OCI-LY7 (cell line): ENCODE measurements at regions not wholly inside any gene's neighbourhood (a gene's known extent, or its start where the extent isn't known, plus 50 kb on each side); places are given as distances from the start of the nearest gene placed in this dataset.

ENCODE experiments used
- BruUV-seq: library from RNA; stranded (reverse); fragments of 400-500 nt; replicated peaks from 2 replicates; lab custom pipeline; 2021; lab: Mats Ljungman, UMichigan
- CTCF ChIA-PET: fragments of 300-600 bp; sonication (Branson Sonifier 250); formaldehyde crosslinking; loops from one replicate; lab custom pipeline; 2022; ENCODE audit warnings: antibody characterized with exemption; ENCODE audit not compliant: unreplicated experiment; lab: Charles Lee
- POLR2A ChIA-PET: fragments of 300-600 bp; sonication (Branson Sonifier 250); formaldehyde crosslinking; loops from one replicate; lab custom pipeline; 2022; ENCODE audit warnings: antibody characterized with exemption; lab: Charles Lee
- DNase-seq: peaks from one replicate; pipeline ENCODE4 v3.0.0-alpha.2; 2015; ENCODE audit warnings: low spot score
- H2AFZ ChIP-seq: fragments of 200-600 bp; sonication (generic), shearing (Covaris generic); 2 replicates; pipeline ENCODE4 v1.6.1; 2014; ENCODE audit warnings: mild to moderate bottlenecking, antibody characterized with exemption, low read length, moderate library complexity
- H3K27ac ChIP-seq: fragments of 200-600 bp; sonication (generic); 2 replicates; pipeline ENCODE4 v1.5.1; 2014; ENCODE audit warnings: mixed run types, low read depth, mild to moderate bottlenecking, moderate library complexity, low read length, inconsistent platforms; ENCODE audit not compliant: poor library complexity, severe bottlenecking
- H3K36me3 ChIP-seq: fragments of 200-600 bp; sonication (generic); 2 replicates; pipeline ENCODE4 v1.6.1; 2014; ENCODE audit warnings: mild to moderate bottlenecking, antibody characterized with exemption, low read length, moderate library complexity, mixed read lengths; ENCODE audit not compliant: insufficient read depth
- H3K4me1 ChIP-seq: fragments of 200-600 bp; sonication (generic); 2 replicates; pipeline ENCODE4 v1.5.1; 2014; ENCODE audit warnings: mild to moderate bottlenecking, low read length; ENCODE audit not compliant: insufficient read depth, poor library complexity, severe bottlenecking
- H3K4me2 ChIP-seq: fragments of 200-600 bp; sonication (generic); 2 replicates; pipeline ENCODE4 v1.6.1; 2014; ENCODE audit warnings: mild to moderate bottlenecking, low read length
- H3K4me3 ChIP-seq: fragments of 200-600 bp; sonication (generic); 2 replicates; pipeline ENCODE4 v1.5.1; 2014; ENCODE audit warnings: mild to moderate bottlenecking, low read depth, low read length; ENCODE audit not compliant: poor library complexity, severe bottlenecking
- H3K79me2 ChIP-seq: fragments of 200-600 bp; sonication (generic); 2 replicates; pipeline ENCODE4 v1.6.1; 2016; ENCODE audit warnings: low read depth, mild to moderate bottlenecking, low read length, moderate library complexity, mixed read lengths; ENCODE audit not compliant: insufficient read depth
- H3K9me2 ChIP-seq: fragments of 200-600 bp; sonication (generic); 2 replicates; pipeline ENCODE4 v1.6.1; 2016; ENCODE audit warnings: mild to moderate bottlenecking, low read length, mixed read lengths; ENCODE audit not compliant: insufficient read depth
- H3K9me3 ChIP-seq: fragments of 200-600 bp; sonication (generic); 2 replicates; pipeline ENCODE4 v1.6.1; 2014; ENCODE audit warnings: mild to moderate bottlenecking, mixed run types, low read length, mixed read lengths
- H4K20me1 ChIP-seq: fragments of 200-600 bp; sonication (generic); 2 replicates; pipeline ENCODE4 v1.6.1; 2014; ENCODE audit warnings: mild to moderate bottlenecking, antibody characterized with exemption, low read length, moderate library complexity, mixed read lengths; ENCODE audit not compliant: insufficient read depth
- EZH2phosphoT487 ChIP-seq: fragments of 200-600 bp; sonication (generic); IDR thresholded peaks from 2 replicates; pipeline ENCODE4 v1.6.1; 2018; ENCODE audit warnings: low read depth, borderline replicate concordance, mild to moderate bottlenecking, mixed run types, antibody characterized with exemption, low read length, moderate library complexity, mixed read lengths
- intact Hi-C: fragments of 100-400 bp; cut with micrococcal nuclease; formaldehyde crosslinking; loops from one replicate; pipeline ENCODE4 v1.10.0; 2022; ENCODE audit not compliant: unreplicated experiment
- TF ChIP-seq, protein P1 (sequence below): fragments of 200-600 bp; sonication (generic); conservative IDR thresholded peaks from 2 replicates; pipeline ENCODE4 v1.5.1; 2014; ENCODE audit warnings: mild to moderate bottlenecking, antibody characterized with exemption, low read length, moderate library complexity, mixed read lengths

- Histone ChIP-seq H3K4me1 (peaks cover 39% of the 10 kb centered on the region), H3K79me2 (peaks cover 14% of the 10 kb centered on the region; the same call in 1 of the 2 replicates), H3K9me2 (no peaks in the 10 kb centered on the region), H3K4me3 (no peak overlapping the region), H3K4me2 (peak overlapping the region; percentile 27), H4K20me1 (no peaks in the 10 kb centered on the region), H3K36me3 (peaks cover 12% of the 10 kb centered on the region; the same call in 1 of the 2 replicates), H3K27ac (peak overlapping the region; percentile 8), H3K9me3 (peaks cover 13% of the 10 kb centered on the region; the same call in 1 of the 2 replicates), H2AFZ (peak overlapping the region; percentile 41; the same call in 1 of the 2 replicates)
- POLR2A ChIA-PET, result interaction anchor here (0.6 to 4.2 kb wide), 4 partner anchors 10 to 470 kb away, joined by 3 to 28 read pairs (median 4); a partner anchor contains a TSS
- CTCF ChIA-PET, result no interaction called here
- TF ChIP-seq, protein P1, sequence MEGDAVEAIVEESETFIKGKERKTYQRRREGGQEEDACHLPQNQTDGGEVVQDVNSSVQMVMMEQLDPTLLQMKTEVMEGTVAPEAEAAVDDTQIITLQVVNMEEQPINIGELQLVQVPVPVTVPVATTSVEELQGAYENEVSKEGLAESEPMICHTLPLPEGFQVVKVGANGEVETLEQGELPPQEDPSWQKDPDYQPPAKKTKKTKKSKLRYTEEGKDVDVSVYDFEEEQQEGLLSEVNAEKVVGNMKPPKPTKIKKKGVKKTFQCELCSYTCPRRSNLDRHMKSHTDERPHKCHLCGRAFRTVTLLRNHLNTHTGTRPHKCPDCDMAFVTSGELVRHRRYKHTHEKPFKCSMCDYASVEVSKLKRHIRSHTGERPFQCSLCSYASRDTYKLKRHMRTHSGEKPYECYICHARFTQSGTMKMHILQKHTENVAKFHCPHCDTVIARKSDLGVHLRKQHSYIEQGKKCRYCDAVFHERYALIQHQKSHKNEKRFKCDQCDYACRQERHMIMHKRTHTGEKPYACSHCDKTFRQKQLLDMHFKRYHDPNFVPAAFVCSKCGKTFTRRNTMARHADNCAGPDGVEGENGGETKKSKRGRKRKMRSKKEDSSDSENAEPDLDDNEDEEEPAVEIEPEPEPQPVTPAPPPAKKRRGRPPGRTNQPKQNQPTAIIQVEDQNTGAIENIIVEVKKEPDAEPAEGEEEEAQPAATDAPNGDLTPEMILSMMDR, result 0 out of 2 replicates have a peak, but pooled peaks have one; percentile 14
- no peak for TF ChIP-seq EZH2phosphoT487
- intact Hi-C loops, result loop anchor here (10.0 kb wide), 1 partner anchor 336 kb away; no protein-coding TSS in a partner anchor
- BruUV-seq, result no TSS peak
- peak; percentile 46 for DNase-seq
Measured at GRCh38 chr2:144248350-144249034, 271.4 kb downstream of the ZEB2 start.

- Histone ChIP-seq H4K20me1 (no peaks in the 10 kb centered on the region), H2AFZ (no peak overlapping the region), H3K4me1 (peaks cover 72% of the 10 kb centered on the region), H3K36me3 (no peaks in the 10 kb centered on the region), H3K9me2 (no peaks in the 10 kb centered on the region), H3K79me2 (peaks cover 33% of the 10 kb centered on the region), H3K4me2 (peak overlapping the region; percentile 62), H3K9me3 (no peaks in the 10 kb centered on the region), H3K27ac (peak overlapping the region; percentile 62), H3K4me3 (no peak overlapping the region)
- POLR2A ChIA-PET, result no interaction called here
- no peak for TF ChIP-seq EZH2phosphoT487
- TF ChIP-seq, protein P1, result no peak
- CTCF ChIA-PET, result no interaction called here
- BruUV-seq, result no TSS peak
- intact Hi-C loops, result loop anchor here (5.0 to 10.0 kb wide), 2 partner anchors 340 to 457 kb away; no protein-coding TSS in a partner anchor
- DNase-seq, result no peak
Measured at GRCh38 chr2:144244938-144245337, 275.0 kb downstream of the ZEB2 start.
